Right cardiac atrium (tissue), 5 donors: ENCODE measurements at regions not wholly inside any gene's neighbourhood (a gene's known extent, or its start where the extent isn't known, plus 50 kb on each side); places are given as distances from the start of the nearest gene placed in this dataset.
"Not testable (repeated sequence)": the region's sequence is repeated elsewhere in the genome, so short reads cannot be mapped to it uniquely, and the experiment has no call there.

ENCODE experiments used
- ATAC-seq, 2 donors: fragments of 200-7000 bp; cut with Tn5 transposase; one replicate each; pipeline versions ENCODE4 v1.8.0 to v1.9.1; 2020; ENCODE audit warnings: moderate library complexity in 2 of 2, mild to moderate bottlenecking in 1 of 2
- DNase-seq, 3 donors: peaks; one replicate each; pipeline ENCODE4 v3.0.0-alpha.2; 2020
- H3K27ac ChIP-seq: one replicate; pipeline ENCODE4 v1.5.1; 2013; ENCODE audit warnings: mild to moderate bottlenecking, low read length, control low read depth, moderate library complexity
- H3K27me3 ChIP-seq: one replicate; pipeline ENCODE4 v1.6.1; 2013; ENCODE audit not compliant: control insufficient read depth, insufficient read depth
- H3K4me1 ChIP-seq: one replicate; pipeline ENCODE4 v1.6.1; 2013; ENCODE audit warnings: low read length; ENCODE audit not compliant: control insufficient read depth, insufficient read depth
- H3K4me3 ChIP-seq: one replicate; pipeline ENCODE4 v1.5.1; 2013; ENCODE audit warnings: low read length, control low read depth
- H3K9me3 ChIP-seq: one replicate; pipeline ENCODE4 v1.6.1; 2013; ENCODE audit warnings: low read length; ENCODE audit not compliant: control insufficient read depth
- WGBS: extraction: QIAGEN DNeasy Blood & Tissue Kit; methylation state at CpG from one replicate; pipeline ENCODE4 v1.1.7; 2013; 5-methylcytosine and 5-hydroxymethylcytosine counted together
- intact Hi-C, 4 donors: fragments of 100-400 bp; cut with DNase I; formaldehyde crosslinking; loops; one replicate each; pipeline versions ENCODE4 v1.11.0 to v1.14.0; 2022 to 2023
- donor health status: healthy with polysubstance abuse.
- donor health status: DM: no; HTN: yes; CAD: no.
- donor health status: DM: no; HTN: no; CAD: no.
- donor health status: DM: no; HTN: yes; CAD: no; lungs with severe emphysema.
- donor health status: DM: yes; HTN: yes; CAD: no.

GRCh38 chr5:41995193-41995592 is 70.1 kb downstream of the FBXO4 start:
- DNase-seq, result peak in 1 of 3 donors; percentile 38
- intact Hi-C loops, result no loop called here
- Histone ChIP-seq H3K27me3 (no peaks in the 10 kb centered on the region), H3K4me3 (no peak overlapping the region), H3K4me1 (no peaks in the 10 kb centered on the region), H3K27ac (no peak overlapping the region), H3K9me3 (no peaks in the 10 kb centered on the region)
- ATAC-seq, result no peak
- WGBS, result 89% methylated on average over 3 of the region's 3 CpGs

GRCh38 chr5:42001673-42002072 is 76.6 kb downstream of the FBXO4 start:
- H3K4me1 ChIP-seq, result no peaks in the 10 kb centered on the region
- H3K4me3 ChIP-seq, result no peak overlapping the region
- DNase-seq (no peak), ATAC-seq (no peak)
- no peak overlapping the region for H3K27ac ChIP-seq
- no peaks in the 10 kb centered on the region for H3K9me3 ChIP-seq
- WGBS, result 75% methylated on average over 6 of the region's 6 CpGs
- intact Hi-C loops, result loop anchor here in 2 of 4 donors (10.0 kb wide), 1 partner anchor 763 kb away; no protein-coding TSS in a partner anchor
- H3K27me3 ChIP-seq, result no peaks in the 10 kb centered on the region

GRCh38 chr5:42003852-42004251 is 78.8 kb downstream of the FBXO4 start:
- not testable (repeated sequence) for H3K9me3 ChIP-seq, ATAC-seq, DNase-seq, H3K27me3 ChIP-seq, H3K27ac ChIP-seq, H3K4me3 ChIP-seq, H3K4me1 ChIP-seq
- WGBS, result 92% methylated on average over 4 of the region's 4 CpGs
- intact Hi-C loops, result loop anchor here in 2 of 4 donors (10.0 kb wide), 1 partner anchor 761 kb away; no protein-coding TSS in a partner anchor

GRCh38 chr5:42005561-42006153 is 80.6 kb downstream of the FBXO4 start:
- WGBS, result 16% methylated on average over 1 of the region's 1 CpG
- DNase-seq (no peak), ATAC-seq (no peak)
- intact Hi-C loops, result loop anchor here in 2 of 4 donors (10.0 kb wide), 1 partner anchor 759 kb away; no protein-coding TSS in a partner anchor
- no peaks in the 10 kb centered on the region for H3K27me3 ChIP-seq
- H3K9me3 ChIP-seq, result no peaks in the 10 kb centered on the region
- H3K4me1 ChIP-seq, result no peaks in the 10 kb centered on the region
- no peak overlapping the region for H3K27ac ChIP-seq
- no peak overlapping the region for H3K4me3 ChIP-seq

GRCh38 chr5:42013561-42013960 is 88.5 kb downstream of the FBXO4 start:
- no peak for DNase-seq
- H3K27ac ChIP-seq, result no peak overlapping the region
- intact Hi-C loops, result no loop called here
- no peak overlapping the region for H3K4me3 ChIP-seq
- H3K9me3 ChIP-seq, result no peaks in the 10 kb centered on the region
- no peaks in the 10 kb centered on the region for H3K27me3 ChIP-seq
- ATAC-seq, result no peak
- no peaks in the 10 kb centered on the region for H3K4me1 ChIP-seq
- 65% methylated on average over 5 of the region's 5 CpGs for WGBS

- no peak overlapping the region for H3K4me3 ChIP-seq
- no peaks in the 10 kb centered on the region for H3K4me1 ChIP-seq
- intact Hi-C loops, result no loop called here
- no peaks in the 10 kb centered on the region for H3K9me3 ChIP-seq
- 61% methylated on average over 4 of the region's 4 CpGs for WGBS
- H3K27ac ChIP-seq, result no peak overlapping the region
- H3K27me3 ChIP-seq, result no peaks in the 10 kb centered on the region
- DNase-seq, result no peak
- no peak for ATAC-seq
These were observed 90.2 kb downstream of the FBXO4 start for GRCh38 chr5:42015254-42015653.

GRCh38 chr5:42015681-42016080 is 90.6 kb downstream of the FBXO4 start:
- Histone ChIP-seq H3K27ac (no peak overlapping the region), H3K4me3 (no peak overlapping the region), H3K4me1 (no peaks in the 10 kb centered on the region), H3K27me3 (no peaks in the 10 kb centered on the region), H3K9me3 (no peaks in the 10 kb centered on the region)
- ATAC-seq (no peak), DNase-seq (no peak)
- intact Hi-C loops, result no loop called here
- WGBS, result 79% methylated on average over 1 of the region's 1 CpG

GRCh38 chr5:42020788-42021530 is 95.9 kb downstream of the FBXO4 start:
- 63% methylated on average over 3 of the region's 3 CpGs for WGBS
- intact Hi-C loops, result no loop called here
- ATAC-seq, result no peak

GRCh38 chr5:42021923-42022322 is 96.8 kb downstream of the FBXO4 start:
- DNase-seq (no peak), ATAC-seq (no peak)
- Histone ChIP-seq H3K27ac (no peak overlapping the region), H3K4me1 (no peaks in the 10 kb centered on the region), H3K27me3 (no peaks in the 10 kb centered on the region), H3K9me3 (no peaks in the 10 kb centered on the region), H3K4me3 (no peak overlapping the region)
- intact Hi-C loops, result no loop called here
- 27% methylated on average over 2 of the region's 2 CpGs for WGBS

More at GRCh38 chr5:42020788-42021530, 95.9 kb downstream of the FBXO4 start:
- Histone ChIP-seq H3K4me1 (no peaks in the 10 kb centered on the region), H3K27me3 (no peaks in the 10 kb centered on the region), H3K9me3 (no peaks in the 10 kb centered on the region), H3K4me3 (no peak overlapping the region), H3K27ac (no peak overlapping the region)
- DNase-seq, result no peak

- Histone ChIP-seq H3K27me3 (no peaks in the 10 kb centered on the region), H3K4me3 (no peak overlapping the region), H3K27ac (no peak overlapping the region), H3K9me3 (no peaks in the 10 kb centered on the region), H3K4me1 (no peaks in the 10 kb centered on the region)
- WGBS, result 33% methylated on average over 2 of the region's 2 CpGs
- no peak for DNase-seq
- ATAC-seq, result no peak
- intact Hi-C loops, result no loop called here
These were observed 97.4 kb downstream of the FBXO4 start for GRCh38 chr5:42022383-42022972.

GRCh38 chr5:42026446-42026845 is 101.4 kb downstream of the FBXO4 start:
- Histone ChIP-seq H3K27ac (no peak overlapping the region), H3K4me1 (no peaks in the 10 kb centered on the region), H3K27me3 (no peaks in the 10 kb centered on the region), H3K4me3 (no peak overlapping the region), H3K9me3 (no peaks in the 10 kb centered on the region)
- intact Hi-C loops, result no loop called here
- no peak for ATAC-seq
- no peak for DNase-seq
- WGBS, result 73% methylated on average over 2 of the region's 2 CpGs
